Pons (tissue), 1 donor: ENCODE measurements at regions not wholly inside any gene's neighbourhood (a gene's known extent, or its start where the extent isn't known, plus 50 kb on each side); places are given as distances from the start of the nearest gene placed in this dataset.
"Not testable (repeated sequence)": the region's sequence is repeated elsewhere in the genome, so short reads cannot be mapped to it uniquely, and the experiment has no call there.

Experiments used
- DNase-seq: peaks from one replicate; pipeline ENCODE4 v3.0.0-alpha.2; 2016; ENCODE audit warnings: low spot score

GRCh38 chrX:7638078-7638710 lies 204.8 kb upstream of the VCX start:
- DNase-seq = no peak

GRCh38 chrX:7637066-7637465 lies 205.9 kb upstream of the VCX start:
- DNase-seq = no peak

- DNase-seq = no peak
These were observed 207.4 kb upstream of the VCX start for GRCh38 chrX:7635604-7636003.

GRCh38 chrX:7620560-7620959 lies 222.4 kb upstream of the VCX start:
- no peak for DNase-seq

GRCh38 chrX:7617994-7618393 lies 225.0 kb upstream of the VCX start:
- DNase-seq = no peak

- DNase-seq = no peak
These were observed 228.4 kb upstream of the VCX start for GRCh38 chrX:7614616-7615015.

- DNase-seq = not testable (repeated sequence)
These were observed 234.3 kb upstream of the VCX start for GRCh38 chrX:7608625-7609024.

GRCh38 chrX:7606039-7606652 lies 236.8 kb upstream of the VCX start:
- DNase-seq = no peak

- no peak for DNase-seq
These were observed 239.6 kb upstream of the VCX start for GRCh38 chrX:7603387-7603786.

- DNase-seq = no peak
These were observed 246.1 kb upstream of the VCX start for GRCh38 chrX:7596822-7597221.

- not testable (repeated sequence) for DNase-seq
These were observed 249.6 kb upstream of the VCX start for GRCh38 chrX:7593370-7593769.

- peak; percentile 37 for DNase-seq
These were observed 256.8 kb upstream of the VCX start for GRCh38 chrX:7586126-7586525.

- DNase-seq = peak; percentile 3
These were observed 260.8 kb upstream of the VCX start for GRCh38 chrX:7582191-7582590.

GRCh38 chrX:7580127-7580526 lies 262.8 kb upstream of the VCX start:
- no peak for DNase-seq

GRCh38 chrX:7574325-7574724 lies 268.6 kb upstream of the VCX start:
- DNase-seq = no peak

- no peak for DNase-seq
These were observed 272.4 kb upstream of the VCX start for GRCh38 chrX:7570432-7571029.

GRCh38 chrX:7568597-7568996 lies 274.4 kb upstream of the VCX start:
- no peak for DNase-seq

- DNase-seq = no peak
These were observed 274.8 kb upstream of the VCX start for GRCh38 chrX:7568130-7568529.

- DNase-seq = no peak
These were observed 290.2 kb upstream of the VCX start for GRCh38 chrX:7552760-7553159.

GRCh38 chrX:7546551-7547080 lies 296.4 kb upstream of the VCX start:
- DNase-seq = no peak

GRCh38 chrX:7545564-7545963 lies 297.4 kb upstream of the VCX start:
- DNase-seq = no peak

GRCh38 chrX:7542587-7543380 lies 300.2 kb upstream of the VCX start:
- no peak for DNase-seq

GRCh38 chrX:7522860-7523259 lies 320.1 kb upstream of the VCX start:
- DNase-seq = no peak
